Astrocyte of the cerebellum (primary cell): ENCODE measurements at regions not wholly inside any gene's neighbourhood (a gene's known extent, or its start where the extent isn't known, plus 50 kb on each side); places are given as distances from the start of the nearest gene placed in this dataset.

Experiments used
- DNase-seq: peaks from one replicate; pipeline ENCODE4 v3.0.0-alpha.2; 2011; ENCODE audit warnings: low read depth
- H3K4me3 ChIP-seq: 2 replicates; pipeline ENCODE4 v1.5.1; 2011; ENCODE audit warnings: mild to moderate bottlenecking, low read depth, low read length, moderate library complexity
- CTCF ChIP-seq: IDR thresholded peaks from 2 replicates; pipeline ENCODE4 v1.5.1; 2012; ENCODE audit warnings: low read length, low read depth, moderate library complexity, mild to moderate bottlenecking; ENCODE audit errors: missing control alignments
- in situ Hi-C: cut with HindIII; loops from 2 replicates; pipeline ENCODE4 v1.10.0; 2017; ENCODE audit warnings: low sequenced_read_pairs

- in situ Hi-C loops, result no loop called here
- no peak overlapping the region for H3K4me3 ChIP-seq
- no peak for TF ChIP-seq CTCF
- no peak for DNase-seq
Measured at GRCh38 chr5:84565866-84566265, 181.2 kb upstream of the EDIL3 start.

- no peak overlapping the region for H3K4me3 ChIP-seq
- peak; percentile 59 for DNase-seq
- TF ChIP-seq CTCF, result no peak
- in situ Hi-C loops, result no loop called here
Measured at GRCh38 chr5:84564321-84565075, 179.8 kb upstream of the EDIL3 start.

GRCh38 chr5:84550222-84550621 lies 165.5 kb upstream of the EDIL3 start:
- DNase-seq, result no peak
- in situ Hi-C loops, result no loop called here
- H3K4me3 ChIP-seq, result no peak overlapping the region
- no peak for TF ChIP-seq CTCF

- in situ Hi-C loops, result no loop called here
- no peak overlapping the region for H3K4me3 ChIP-seq
- TF ChIP-seq CTCF, result no peak
- DNase-seq, result no peak
Measured at GRCh38 chr5:84549054-84549453, 164.4 kb upstream of the EDIL3 start.

- no peak for TF ChIP-seq CTCF
- DNase-seq, result no peak
- in situ Hi-C loops, result no loop called here
- no peak overlapping the region for H3K4me3 ChIP-seq
Measured at GRCh38 chr5:84546686-84547085, 162.0 kb upstream of the EDIL3 start.

GRCh38 chr5:84536797-84537196 lies 152.1 kb upstream of the EDIL3 start:
- no peak overlapping the region for H3K4me3 ChIP-seq
- in situ Hi-C loops, result no loop called here
- no peak for TF ChIP-seq CTCF
- DNase-seq, result no peak

- no peak for DNase-seq
- in situ Hi-C loops, result no loop called here
- H3K4me3 ChIP-seq, result no peak overlapping the region
- no peak for TF ChIP-seq CTCF
Measured at GRCh38 chr5:84535281-84535680, 150.6 kb upstream of the EDIL3 start.
